GM12878 (cell line): ENCODE measurements at regions not wholly inside any gene's neighbourhood (a gene's known extent, or its start where the extent isn't known, plus 50 kb on each side); places are given as distances from the start of the nearest gene placed in this dataset.

Source experiments
- CBX5 ChIP-seq: sonication (generic); IDR thresholded peaks from 2 replicates; pipeline ENCODE4 v1.6.1; 2016; ENCODE audit warnings: low read depth, moderate library complexity, mild to moderate bottlenecking, inconsistent platforms
- CTCF ChIP-seq, 3 experiments: IDR thresholded peaks in 2 of 3; conservative IDR thresholded peaks in 1 of 3; 2 replicates each; pipeline ENCODE4 v1.5.1; 2011; ENCODE audit warnings: low read depth in 3 of 3, low read length in 3 of 3, mild to moderate bottlenecking in 3 of 3, control low read depth in 2 of 3, moderate library complexity in 2 of 3, inconsistent platforms in 1 of 3, mixed read lengths in 1 of 3; ENCODE audit not compliant: control insufficient read depth in 2 of 3, insufficient read depth in 1 of 3; ENCODE audit errors: extremely low read depth in 1 of 3
- EGR1 ChIP-seq, 2 experiments: IDR thresholded peaks; 1 replicate in 1 of 2; 2 replicates in 1 of 2; pipeline ENCODE4 v1.6.1; 2011 to 2012; ENCODE audit warnings: low read depth in 2 of 2, low read length in 2 of 2, borderline replicate concordance in 1 of 2, mild to moderate bottlenecking in 1 of 2, moderate library complexity in 1 of 2
- EZH2 ChIP-seq: IDR thresholded peaks from 2 replicates; pipeline ENCODE4 v1.6.1; 2012; ENCODE audit warnings: low read depth, mild to moderate bottlenecking, control low read depth, inconsistent platforms, low read length, borderline replicate concordance; ENCODE audit not compliant: control insufficient read depth
- HDAC6 ChIP-seq: fragments of 200-600 bp; sonication (generic); IDR thresholded peaks from one replicate; pipeline ENCODE4 v1.8.0; 2017; ENCODE audit warnings: antibody characterized with exemption; ENCODE audit not compliant: unreplicated experiment
- MXI1 ChIP-seq: fragments of 150-350 bp; IDR thresholded peaks from 2 replicates; pipeline ENCODE4 v1.6.1; 2011; ENCODE audit warnings: low read depth, mild to moderate bottlenecking, inconsistent platforms, low read length, improper control_type of control experiment
- MYC ChIP-seq: IDR thresholded peaks from 2 replicates; pipeline ENCODE4 v1.6.1; 2011; ENCODE audit warnings: mild to moderate bottlenecking, low read length, moderate library complexity, inconsistent platforms; ENCODE audit not compliant: insufficient read depth, insufficient replicate concordance, insufficient read length, severe bottlenecking
- POLR2A ChIP-seq: IDR thresholded peaks from 2 replicates; pipeline ENCODE4 v1.6.1; 2011; ENCODE audit warnings: low read depth, mild to moderate bottlenecking, low read length
- SIX5 ChIP-seq: IDR thresholded peaks from 2 replicates; pipeline ENCODE4 v1.6.1; 2011; ENCODE audit warnings: mild to moderate bottlenecking, low read depth, low read length, moderate library complexity; ENCODE audit not compliant: severe bottlenecking
- SMC3 ChIP-seq: IDR thresholded peaks from 2 replicates; pipeline ENCODE4 v1.6.1; 2011; ENCODE audit warnings: low read length, improper control_type of control experiment, borderline replicate concordance
- TF ChIP-seq, protein P1 (sequence below): fragments of 450-650 bp; IDR thresholded peaks from 2 replicates; pipeline ENCODE4 v1.6.1; 2017; ENCODE audit warnings: mild to moderate bottlenecking, moderate library complexity
- TF ChIP-seq, protein P2 (sequence below): IDR thresholded peaks from 2 replicates; pipeline ENCODE4 v1.6.1; 2012; ENCODE audit warnings: low read depth, low read length, improper control_type of control experiment

DNA sequence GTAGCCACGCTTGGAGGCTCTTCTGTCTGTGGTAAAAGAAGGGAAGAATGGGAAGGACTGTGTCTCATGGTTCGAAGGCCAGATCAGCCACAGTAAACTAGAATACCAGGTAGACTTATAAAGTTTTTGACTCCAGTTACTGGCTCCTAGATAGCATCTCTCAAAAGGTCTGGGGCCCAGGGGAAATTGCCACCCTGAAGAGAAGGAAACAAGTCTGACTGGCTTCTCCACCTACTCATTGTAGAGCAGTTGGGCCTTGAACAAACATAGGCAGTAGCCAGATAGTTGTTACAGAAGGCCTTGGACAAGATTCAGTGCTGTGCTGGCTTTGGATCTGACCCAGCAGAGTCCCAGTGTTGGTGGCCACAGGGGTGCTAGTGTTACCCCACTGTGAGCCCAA lies 890.4 kb downstream of the EFNA5 start:
- TF ChIP-seq, protein P1, sequence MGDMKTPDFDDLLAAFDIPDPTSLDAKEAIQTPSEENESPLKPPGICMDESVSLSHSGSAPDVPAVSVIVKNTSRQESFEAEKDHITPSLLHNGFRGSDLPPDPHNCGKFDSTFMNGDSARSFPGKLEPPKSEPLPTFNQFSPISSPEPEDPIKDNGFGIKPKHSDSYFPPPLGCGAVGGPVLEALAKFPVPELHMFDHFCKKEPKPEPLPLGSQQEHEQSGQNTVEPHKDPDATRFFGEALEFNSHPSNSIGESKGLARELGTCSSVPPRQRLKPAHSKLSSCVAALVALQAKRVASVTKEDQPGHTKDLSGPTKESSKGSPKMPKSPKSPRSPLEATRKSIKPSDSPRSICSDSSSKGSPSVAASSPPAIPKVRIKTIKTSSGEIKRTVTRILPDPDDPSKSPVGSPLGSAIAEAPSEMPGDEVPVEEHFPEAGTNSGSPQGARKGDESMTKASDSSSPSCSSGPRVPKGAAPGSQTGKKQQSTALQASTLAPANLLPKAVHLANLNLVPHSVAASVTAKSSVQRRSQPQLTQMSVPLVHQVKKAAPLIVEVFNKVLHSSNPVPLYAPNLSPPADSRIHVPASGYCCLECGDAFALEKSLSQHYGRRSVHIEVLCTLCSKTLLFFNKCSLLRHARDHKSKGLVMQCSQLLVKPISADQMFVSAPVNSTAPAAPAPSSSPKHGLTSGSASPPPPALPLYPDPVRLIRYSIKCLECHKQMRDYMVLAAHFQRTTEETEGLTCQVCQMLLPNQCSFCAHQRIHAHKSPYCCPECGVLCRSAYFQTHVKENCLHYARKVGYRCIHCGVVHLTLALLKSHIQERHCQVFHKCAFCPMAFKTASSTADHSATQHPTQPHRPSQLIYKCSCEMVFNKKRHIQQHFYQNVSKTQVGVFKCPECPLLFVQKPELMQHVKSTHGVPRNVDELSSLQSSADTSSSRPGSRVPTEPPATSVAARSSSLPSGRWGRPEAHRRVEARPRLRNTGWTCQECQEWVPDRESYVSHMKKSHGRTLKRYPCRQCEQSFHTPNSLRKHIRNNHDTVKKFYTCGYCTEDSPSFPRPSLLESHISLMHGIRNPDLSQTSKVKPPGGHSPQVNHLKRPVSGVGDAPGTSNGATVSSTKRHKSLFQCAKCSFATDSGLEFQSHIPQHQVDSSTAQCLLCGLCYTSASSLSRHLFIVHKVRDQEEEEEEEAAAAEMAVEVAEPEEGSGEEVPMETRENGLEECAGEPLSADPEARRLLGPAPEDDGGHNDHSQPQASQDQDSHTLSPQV: no peak
- TF ChIP-seq EZH2 (no peak), CTCF (IDR thresholded peaks at IDR 0.05 in 2 of 3, conservative IDR thresholded peaks at IDR 0.05 in 1 of 3; ENCODE audit: control insufficient read depth in 2 of 3, extremely low read depth in 1 of 3, insufficient read depth in 1 of 3, low read depth in 3 of 3, low read length in 3 of 3) (no peak), MYC (no peak), MXI1 (no peak), CBX5 (no peak), HDAC6 (no peak), SMC3 (no peak), POLR2A (no peak), EGR1 (IDR thresholded peaks at IDR 0.05; ENCODE audit: borderline replicate concordance in 1 of 2, low read depth in 2 of 2, low read length in 2 of 2) (no peak), SIX5 (no peak)
- TF ChIP-seq, protein P2, sequence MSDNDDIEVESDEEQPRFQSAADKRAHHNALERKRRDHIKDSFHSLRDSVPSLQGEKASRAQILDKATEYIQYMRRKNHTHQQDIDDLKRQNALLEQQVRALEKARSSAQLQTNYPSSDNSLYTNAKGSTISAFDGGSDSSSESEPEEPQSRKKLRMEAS: no peak
